Esophagus muscularis mucosa (tissue), 3 donors: ENCODE measurements at regions not wholly inside any gene's neighbourhood (a gene's known extent, or its start where the extent isn't known, plus 50 kb on each side); places are given as distances from the start of the nearest gene placed in this dataset.

Source experiments
- CTCF ChIP-seq, 3 experiments: fragments of 200-600 bp in 2 of 3; fragments of 450-650 bp in 1 of 3; sonication (generic) in 2 of 3; IDR thresholded peaks; one replicate each; pipeline ENCODE4 v1.5.1; 2017 to 2019; ENCODE audit warnings: antibody characterized with exemption in 3 of 3, mild to moderate bottlenecking in 2 of 3, moderate library complexity in 1 of 3
- POLR2A ChIP-seq: fragments of 450-650 bp; IDR thresholded peaks from one replicate; pipeline ENCODE4 v1.6.1; 2017; ENCODE audit warnings: antibody characterized with exemption, moderate library complexity, mild to moderate bottlenecking, low read depth

GRCh38 chr18:39149211-39149806 lies 1583.7 kb upstream of the CELF4 start:
- TF ChIP-seq CTCF (IDR thresholded peaks at IDR 0.05) (no peak), POLR2A (no peak)
